Adipocyte (in vitro differentiated cells): ENCODE measurements at regions not wholly inside any gene's neighbourhood (a gene's known extent, or its start where the extent isn't known, plus 50 kb on each side); places are given as distances from the start of the nearest gene placed in this dataset.

ENCODE experiments used
- DNase-seq: peaks from one replicate; pipeline ENCODE4 v3.0.0-alpha.2; 2015; ENCODE audit warnings: low read depth
- H3K27me3 ChIP-seq: replicated peaks from 2 replicates; pipeline ENCODE4 v1.7.0; 2013; ENCODE audit warnings: mild to moderate bottlenecking, low read length, moderate library complexity; ENCODE audit not compliant: control insufficient read depth, insufficient read depth
- H3K36me3 ChIP-seq: 2 replicates; pipeline ENCODE4 v1.7.0; 2013; ENCODE audit warnings: low read length, mild to moderate bottlenecking, moderate library complexity; ENCODE audit not compliant: control insufficient read depth, insufficient read depth, severe bottlenecking
- H3K4me1 ChIP-seq: 2 replicates; pipeline ENCODE4 v1.7.0; 2013; ENCODE audit warnings: mild to moderate bottlenecking, low read length, moderate library complexity; ENCODE audit not compliant: control insufficient read depth, insufficient read depth
- H3K4me3 ChIP-seq: 2 replicates; pipeline ENCODE4 v1.7.0; 2013; ENCODE audit warnings: mild to moderate bottlenecking, low read length, moderate library complexity
- H3K9ac ChIP-seq: 2 replicates; pipeline ENCODE4 v1.7.0; 2013; ENCODE audit warnings: mild to moderate bottlenecking, low read length, moderate library complexity
- H3K9me3 ChIP-seq: 2 replicates; pipeline ENCODE4 v1.7.0; 2013; ENCODE audit warnings: mild to moderate bottlenecking, low read length, moderate library complexity; ENCODE audit not compliant: control insufficient read depth

DNA sequence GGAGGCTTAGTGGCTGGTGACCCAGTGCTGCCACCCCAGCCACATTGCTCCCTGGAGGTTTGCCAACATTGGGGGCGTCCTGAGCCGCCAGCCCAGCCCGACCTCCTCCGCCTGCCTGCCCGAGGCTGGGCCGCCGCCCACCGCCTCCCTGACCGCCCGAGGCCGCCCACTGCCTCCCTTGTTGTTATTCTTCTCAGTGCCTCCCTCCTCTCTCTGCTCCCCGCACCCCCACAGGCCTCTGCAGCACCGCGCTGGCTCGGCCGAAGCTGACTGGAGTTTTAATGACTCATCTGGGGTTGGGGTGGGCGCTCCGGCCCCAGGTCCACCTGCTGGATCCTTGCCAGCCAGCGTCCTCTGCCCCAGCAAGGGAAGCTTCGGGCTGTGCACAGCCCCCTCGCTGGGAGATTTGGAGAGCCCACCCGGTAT, 102.5 kb downstream of the RBFOX3 start:
- Histone ChIP-seq H3K9ac (no peak overlapping the region), H3K36me3 (no peaks in the 10 kb centered on the region), H3K4me3 (no peak overlapping the region), H3K4me1 (no peaks in the 10 kb centered on the region), H3K9me3 (no peaks in the 10 kb centered on the region), H3K27me3 (peaks cover 11% of the 10 kb centered on the region)
- no peak for DNase-seq

DNA sequence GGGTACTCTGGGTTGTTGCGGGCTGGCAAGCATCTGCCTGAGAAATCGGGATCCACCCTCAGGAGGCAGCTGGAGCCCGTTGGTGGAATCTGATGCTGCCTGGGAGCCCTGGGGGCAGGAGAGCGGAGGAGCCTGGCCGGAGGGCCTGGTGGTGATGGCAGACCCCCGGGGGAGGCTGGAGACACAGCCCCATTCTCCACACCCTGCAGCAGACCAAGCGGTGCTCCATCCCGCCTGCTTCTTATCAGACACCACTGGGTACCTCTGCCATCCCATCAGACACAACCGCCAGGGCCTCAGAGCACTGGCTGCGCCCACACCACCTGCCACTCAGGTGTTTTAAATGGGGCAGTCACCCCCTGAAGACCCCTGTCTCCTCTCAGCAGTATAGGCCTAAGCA, 103.9 kb downstream of the RBFOX3 start:
- no peak overlapping the region for H3K4me3 ChIP-seq
- H3K9me3 ChIP-seq = no peaks in the 10 kb centered on the region
- no peak for DNase-seq
- peaks cover 21% of the 10 kb centered on the region for H3K27me3 ChIP-seq
- no peaks in the 10 kb centered on the region for H3K4me1 ChIP-seq
- no peak overlapping the region for H3K9ac ChIP-seq
- H3K36me3 ChIP-seq = no peaks in the 10 kb centered on the region

DNA sequence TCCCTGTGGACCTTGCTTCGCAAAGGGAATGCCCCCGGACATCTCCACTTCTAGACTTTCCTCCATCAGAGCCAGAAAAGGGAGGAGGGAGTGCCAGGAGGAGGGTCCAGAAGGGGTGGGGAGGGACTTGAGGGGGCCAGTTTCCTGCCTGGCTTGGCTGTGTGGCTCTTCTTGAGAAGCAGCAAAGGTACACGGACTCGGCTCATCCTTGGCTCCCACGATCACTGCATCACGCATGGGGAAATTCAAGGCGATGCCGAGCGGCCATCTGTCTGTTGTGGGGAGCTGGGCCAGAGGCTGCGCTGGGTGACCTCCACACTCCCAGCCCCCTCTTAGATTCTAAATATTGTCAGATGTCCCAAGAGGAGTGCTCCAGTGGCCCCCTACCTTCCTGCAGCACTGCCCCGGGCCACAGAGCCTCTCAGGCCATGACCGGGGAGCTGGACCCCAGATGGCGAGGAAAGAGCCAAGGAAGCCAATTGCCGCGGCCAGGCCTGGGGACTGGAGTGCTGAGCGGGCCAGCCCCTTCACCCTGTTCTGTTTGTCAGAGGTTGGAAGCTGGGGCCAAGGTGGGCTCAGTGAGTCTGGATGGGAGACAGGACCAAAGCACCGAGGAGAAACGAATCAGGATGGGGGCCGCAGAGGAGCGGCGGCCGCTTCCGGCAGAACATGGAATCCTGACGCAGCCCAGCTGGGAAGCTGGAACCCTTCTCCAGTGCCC, 104.5 kb downstream of the RBFOX3 start:
- Histone ChIP-seq H3K9ac (no peak overlapping the region), H3K36me3 (no peaks in the 10 kb centered on the region), H3K4me3 (no peak overlapping the region), H3K9me3 (no peaks in the 10 kb centered on the region), H3K27me3 (peaks cover 21% of the 10 kb centered on the region), H3K4me1 (no peaks in the 10 kb centered on the region)
- no peak for DNase-seq

DNA sequence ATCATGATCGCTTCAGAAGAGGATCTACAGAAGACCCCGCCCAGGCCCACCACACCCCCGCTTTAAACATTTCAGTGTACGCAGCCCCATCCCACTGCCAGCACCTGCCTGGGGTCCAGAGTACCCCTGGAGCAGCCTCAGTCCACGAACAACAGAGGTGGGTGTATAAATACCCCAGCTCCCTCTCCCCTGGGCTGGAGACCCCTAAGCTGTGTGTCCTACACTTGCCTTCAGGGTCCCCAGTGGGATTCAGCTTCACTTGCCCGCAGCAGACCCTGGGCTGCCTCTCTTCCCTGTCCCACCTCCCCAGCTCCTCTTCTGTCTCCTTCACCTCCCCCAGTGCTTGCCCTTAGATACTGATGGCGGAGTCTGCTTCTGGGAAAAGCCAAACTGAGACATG, 105.7 kb downstream of the RBFOX3 start:
- Histone ChIP-seq H3K9me3 (no peaks in the 10 kb centered on the region), H3K9ac (no peak overlapping the region), H3K4me3 (no peak overlapping the region), H3K4me1 (no peaks in the 10 kb centered on the region), H3K36me3 (no peaks in the 10 kb centered on the region), H3K27me3 (peaks cover 25% of the 10 kb centered on the region)
- no peak for DNase-seq

DNA sequence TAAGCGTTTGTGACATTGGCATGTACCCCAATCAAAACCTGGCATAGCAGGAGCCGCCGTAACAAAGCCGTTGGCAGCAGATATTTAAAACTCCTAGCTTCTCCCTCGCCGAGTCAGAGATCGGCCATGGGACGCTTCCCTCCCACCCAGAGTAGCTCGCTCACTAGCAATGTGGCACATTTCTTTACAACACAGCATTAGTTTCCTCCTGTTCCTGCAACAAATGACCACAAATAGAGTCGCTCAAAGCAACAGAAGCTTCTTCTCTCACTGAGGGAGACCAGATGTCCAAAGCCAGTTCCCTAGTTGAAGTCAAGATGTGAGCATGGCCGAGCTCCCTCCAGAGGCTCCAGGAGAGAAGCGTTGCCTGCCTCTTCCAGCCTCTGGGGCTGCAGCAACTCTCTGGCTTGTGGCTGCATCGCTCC, 106.7 kb downstream of the RBFOX3 start:
- Histone ChIP-seq H3K36me3 (no peaks in the 10 kb centered on the region), H3K4me3 (no peak overlapping the region), H3K27me3 (peaks cover 21% of the 10 kb centered on the region), H3K4me1 (no peaks in the 10 kb centered on the region), H3K9ac (no peak overlapping the region), H3K9me3 (no peaks in the 10 kb centered on the region)
- no peak for DNase-seq

DNA sequence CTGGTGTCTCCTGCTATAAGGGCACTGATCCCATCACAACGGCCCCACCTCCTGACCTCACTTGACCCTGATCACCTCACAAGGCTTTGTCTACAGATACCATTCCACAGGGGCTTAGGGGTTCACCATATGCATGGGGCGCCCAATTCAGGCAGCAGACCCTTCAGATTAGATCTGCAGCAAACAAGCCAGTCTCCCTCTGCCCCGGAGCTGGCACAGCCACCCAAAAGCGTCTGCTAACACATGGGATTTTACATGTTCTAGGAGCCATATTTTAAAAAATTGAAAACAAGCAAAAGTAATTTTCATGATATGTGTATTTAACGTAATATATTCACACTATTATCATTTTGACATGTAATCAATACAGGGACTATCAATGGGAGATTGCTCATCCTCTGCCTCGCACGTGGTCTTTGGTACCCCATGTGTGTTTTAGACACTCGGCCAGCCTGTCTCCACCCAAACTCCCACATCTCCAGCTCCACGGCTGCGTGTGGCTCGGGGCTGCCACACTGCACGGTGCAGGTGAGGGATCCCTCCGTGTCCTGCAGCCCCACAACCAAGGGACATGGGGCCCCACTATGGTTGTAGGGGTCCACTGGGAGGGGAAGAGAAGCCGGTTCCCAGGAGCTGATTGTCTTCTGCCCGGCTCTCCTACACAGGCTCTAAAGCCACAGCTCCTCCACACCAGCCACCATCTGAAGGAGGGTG, 107.6 kb downstream of the RBFOX3 start:
- Histone ChIP-seq H3K27me3 (peaks cover 21% of the 10 kb centered on the region), H3K9ac (no peak overlapping the region), H3K9me3 (no peaks in the 10 kb centered on the region), H3K36me3 (no peaks in the 10 kb centered on the region), H3K4me1 (no peaks in the 10 kb centered on the region), H3K4me3 (no peak overlapping the region)
- no peak for DNase-seq

DNA sequence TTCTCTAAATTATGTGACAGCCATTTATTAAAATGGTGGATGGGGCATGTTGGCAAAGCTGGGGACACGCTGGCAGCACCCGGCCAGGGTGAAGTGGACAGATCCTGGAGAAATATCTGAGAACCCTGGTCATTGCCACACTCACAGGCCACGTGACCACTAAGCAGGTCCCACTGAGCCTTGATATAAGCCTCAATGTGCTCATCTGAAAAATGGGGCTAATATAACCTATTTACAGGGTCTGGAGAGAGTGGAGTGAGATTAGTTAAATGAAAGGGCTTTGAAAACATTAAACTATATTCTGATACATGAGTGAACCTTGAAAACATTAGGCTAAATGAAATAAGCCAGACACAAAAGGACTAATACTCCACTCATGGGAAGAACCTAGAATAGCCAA, 108.9 kb downstream of the RBFOX3 start:
- Histone ChIP-seq H3K4me3 (no peak overlapping the region), H3K4me1 (no peaks in the 10 kb centered on the region), H3K9ac (no peak overlapping the region), H3K27me3 (peaks cover 24% of the 10 kb centered on the region), H3K9me3 (no peaks in the 10 kb centered on the region), H3K36me3 (no peaks in the 10 kb centered on the region)
- DNase-seq = no peak

DNA sequence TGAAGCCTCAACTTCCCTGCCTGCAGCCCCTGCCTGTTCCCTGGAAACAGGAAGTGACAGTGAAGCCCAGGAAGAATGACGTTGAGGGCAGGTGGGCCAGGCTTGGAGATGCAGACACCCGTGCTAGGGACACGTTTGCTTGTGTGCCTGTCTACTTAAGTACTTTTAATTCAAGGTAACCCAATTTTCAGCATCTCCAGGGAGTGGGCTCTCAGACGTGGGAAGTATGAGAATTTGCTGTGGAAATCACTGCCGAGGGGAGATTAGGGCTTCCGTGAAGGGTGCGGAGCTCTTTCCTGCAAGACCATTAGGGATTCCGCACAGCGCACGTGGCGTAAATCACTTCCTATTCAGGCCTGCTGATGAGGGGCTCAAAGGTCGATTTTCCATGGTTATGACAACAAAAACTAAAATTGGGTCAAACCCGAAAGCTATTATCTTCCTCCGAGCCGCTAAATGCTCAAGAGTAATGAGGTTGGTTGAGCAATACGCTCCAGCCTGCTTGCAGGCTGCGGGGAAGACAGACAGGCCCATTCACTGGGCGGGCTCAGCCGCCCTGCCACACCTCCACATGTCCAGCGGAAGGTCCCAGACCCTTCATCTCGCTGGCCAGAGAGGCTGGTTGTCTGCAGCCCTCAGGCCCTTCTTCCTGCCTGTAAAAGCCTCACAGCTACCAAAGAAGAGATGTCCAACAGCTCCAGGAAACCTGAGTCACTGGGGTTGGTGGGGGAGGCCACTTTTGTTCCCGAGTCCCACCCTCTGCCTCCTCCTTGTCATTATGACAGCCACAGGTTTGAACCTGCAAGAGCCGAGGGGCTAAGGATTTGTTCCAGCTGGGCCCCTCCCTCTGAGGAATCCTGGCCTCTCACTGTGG, 109.9 kb downstream of the RBFOX3 start:
- Histone ChIP-seq H3K9me3 (no peaks in the 10 kb centered on the region), H3K36me3 (no peaks in the 10 kb centered on the region), H3K27me3 (peaks cover 24% of the 10 kb centered on the region), H3K9ac (no peak overlapping the region), H3K4me3 (no peak overlapping the region), H3K4me1 (no peaks in the 10 kb centered on the region)
- no peak for DNase-seq

- Histone ChIP-seq H3K36me3 (no peaks in the 10 kb centered on the region), H3K4me1 (no peaks in the 10 kb centered on the region), H3K9me3 (peaks cover under 1% of the 10 kb centered on the region), H3K9ac (no peak overlapping the region), H3K4me3 (no peak overlapping the region), H3K27me3 (peaks cover 20% of the 10 kb centered on the region)
- no peak for DNase-seq
These were observed 112.0 kb downstream of the RBFOX3 start for GRCh38 chr17:79498854-79499253.

DNA sequence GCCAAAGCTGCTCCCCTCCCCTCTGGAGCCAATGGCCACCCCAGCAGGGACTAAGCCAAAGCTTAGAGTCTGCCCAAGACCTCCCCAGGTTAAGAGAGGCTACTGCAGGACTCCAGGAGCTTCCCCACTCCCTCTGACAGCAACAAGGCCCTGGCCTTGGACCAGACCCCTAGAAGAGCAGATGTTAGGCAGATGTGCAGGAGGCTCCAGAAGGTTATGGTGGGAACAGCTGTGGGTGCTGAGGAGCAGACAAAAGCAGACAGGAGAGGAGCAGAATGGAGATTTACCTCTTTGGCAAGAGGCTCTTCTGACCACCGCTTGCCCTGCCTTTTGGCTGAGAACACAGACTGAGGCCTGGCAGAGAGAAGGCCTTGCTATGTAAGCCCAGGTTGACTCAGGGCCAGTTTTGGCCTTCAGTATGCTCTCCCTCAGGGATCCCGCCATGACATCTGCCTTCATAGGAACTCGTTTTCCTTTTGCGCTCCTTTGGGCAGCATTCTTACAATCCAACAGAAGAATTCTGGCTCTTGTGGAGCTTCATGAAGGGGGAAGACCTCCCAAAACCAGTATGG, 113.0 kb downstream of the RBFOX3 start:
- no peaks in the 10 kb centered on the region for H3K36me3 ChIP-seq
- H3K4me3 ChIP-seq = no peak overlapping the region
- H3K9me3 ChIP-seq = peaks cover 9% of the 10 kb centered on the region

More for the DNA sequence above, 113.0 kb downstream of the RBFOX3 start:
- H3K27me3 ChIP-seq = peaks cover 13% of the 10 kb centered on the region
- H3K9ac ChIP-seq = no peak overlapping the region
- H3K4me1 ChIP-seq = no peaks in the 10 kb centered on the region
- no peak for DNase-seq
